HG03565 (cell line): ENCODE measurements at regions not wholly inside any gene's neighbourhood (a gene's known extent, or its start where the extent isn't known, plus 50 kb on each side); places are given as distances from the start of the nearest gene placed in this dataset.
"Not testable (repeated sequence)": the region's sequence is repeated elsewhere in the genome, so short reads cannot be mapped to it uniquely, and the experiment has no call there.

Experiments
- ATAC-seq: cut with Tn5 transposase; IDR thresholded peaks from one replicate; pipeline ENCODE4 v1.9.1; 2021; ENCODE audit warnings: mild to moderate bottlenecking, moderate library complexity; ENCODE audit not compliant: unreplicated experiment

- no peak for ATAC-seq
These were observed 397.0 kb downstream of the GPAT3 start for GRCh38 chr4:83932750-83933391.

GRCh38 chr4:83931659-83932438 lies 395.9 kb downstream of the GPAT3 start:
- no peak for ATAC-seq

GRCh38 chr4:83929550-83929949 lies 393.6 kb downstream of the GPAT3 start:
- no peak for ATAC-seq

- ATAC-seq = no peak
These were observed 391.0 kb downstream of the GPAT3 start for GRCh38 chr4:83926950-83927349.

GRCh38 chr4:83923341-83923740 lies 387.4 kb downstream of the GPAT3 start:
- no peak for ATAC-seq

- no peak for ATAC-seq
These were observed 386.5 kb downstream of the GPAT3 start for GRCh38 chr4:83922402-83922801.

GRCh38 chr4:83921124-83921523 lies 385.2 kb downstream of the GPAT3 start:
- ATAC-seq = no peak

GRCh38 chr4:83920375-83920774 lies 384.5 kb downstream of the GPAT3 start:
- ATAC-seq = no peak

GRCh38 chr4:83917572-83917971 lies 381.7 kb downstream of the GPAT3 start:
- ATAC-seq = no peak

- no peak for ATAC-seq
These were observed 374.8 kb downstream of the GPAT3 start for GRCh38 chr4:83910693-83911092.

- no peak for ATAC-seq
These were observed 370.7 kb downstream of the GPAT3 start for GRCh38 chr4:83906561-83906960.

- ATAC-seq = no peak
These were observed 370.0 kb downstream of the GPAT3 start for GRCh38 chr4:83905952-83906351.

GRCh38 chr4:83903740-83904139 lies 367.8 kb downstream of the GPAT3 start:
- ATAC-seq = not testable (repeated sequence)

GRCh38 chr4:83894831-83895230 lies 358.9 kb downstream of the GPAT3 start:
- ATAC-seq = no peak

- ATAC-seq = no peak
These were observed 354.9 kb downstream of the GPAT3 start for GRCh38 chr4:83890816-83891215.

- ATAC-seq = no peak
These were observed 354.3 kb downstream of the GPAT3 start for GRCh38 chr4:83890231-83890630.

- no peak for ATAC-seq
These were observed 353.9 kb downstream of the GPAT3 start for GRCh38 chr4:83889802-83890201.

GRCh38 chr4:83885256-83886182 lies 349.6 kb downstream of the GPAT3 start:
- ATAC-seq = no peak

- ATAC-seq = no peak
These were observed 340.1 kb downstream of the GPAT3 start for GRCh38 chr4:83876047-83876446.

GRCh38 chr4:83875437-83875836 lies 339.5 kb downstream of the GPAT3 start:
- ATAC-seq = no peak

- no peak for ATAC-seq
These were observed 338.1 kb downstream of the GPAT3 start for GRCh38 chr4:83873996-83874395.
